HG02840 (cell line): ENCODE measurements at regions not wholly inside any gene's neighbourhood (a gene's known extent, or its start where the extent isn't known, plus 50 kb on each side); places are given as distances from the start of the nearest gene placed in this dataset.
"Not testable (repeated sequence)": the region's sequence is repeated elsewhere in the genome, so short reads cannot be mapped to it uniquely, and the experiment has no call there.

Source experiments
- ATAC-seq: cut with Tn5 transposase; IDR thresholded peaks from one replicate; pipeline ENCODE4 v1.9.1; 2021; ENCODE audit warnings: mild to moderate bottlenecking, moderate library complexity, moderate number of reproducible peaks; ENCODE audit not compliant: unreplicated experiment, low FRiP score

GRCh38 chrX:66698273-66699204 is 59.7 kb upstream of the EDA2R start:
- no peak for ATAC-seq

GRCh38 chrX:66692512-66692911 is 53.6 kb upstream of the EDA2R start:
- ATAC-seq, result not testable (repeated sequence)
